ENCODE measurements at regions not wholly inside any gene's neighbourhood (a gene's known extent, or its start where the extent isn't known, plus 50 kb on each side); places are given as distances from the start of the nearest gene placed in this dataset.
A peak's percentile ranks its signal among the peaks of the same experiment; 100 is the strongest.

- no peak for DNase-seq (ENCODE audit: low read depth)
Observed at GRCh38 chr5:136811086-136811485, 445.7 kb upstream of the TRPC7 start.

GRCh38 chr5:136810261-136810801, 445.0 kb upstream of the TRPC7 start:
- peak; percentile 9 for DNase-seq (ENCODE audit: low read depth)

- no peak for DNase-seq (ENCODE audit: low read depth)
Observed at GRCh38 chr5:136809382-136809781, 444.0 kb upstream of the TRPC7 start.

- DNase-seq (ENCODE audit: low read depth), result no peak
Observed at GRCh38 chr5:136808756-136809155, 443.4 kb upstream of the TRPC7 start.

GRCh38 chr5:136805466-136805865, 440.1 kb upstream of the TRPC7 start:
- DNase-seq (ENCODE audit: low read depth), result no peak

GRCh38 chr5:136802383-136802782, 437.0 kb upstream of the TRPC7 start:
- DNase-seq (ENCODE audit: low read depth), result no peak

GRCh38 chr5:136799806-136800372, 434.5 kb upstream of the TRPC7 start:
- no peak for DNase-seq (ENCODE audit: low read depth)

- DNase-seq (ENCODE audit: low read depth), result no peak
Observed at GRCh38 chr5:136793300-136793699, 428.0 kb upstream of the TRPC7 start.

GRCh38 chr5:136781464-136781863, 416.1 kb upstream of the TRPC7 start:
- DNase-seq (ENCODE audit: low read depth), result peak; percentile 12

GRCh38 chr5:136780518-136780917, 415.2 kb upstream of the TRPC7 start:
- DNase-seq (ENCODE audit: low read depth), result no peak

GRCh38 chr5:136776022-136776927, 410.9 kb upstream of the TRPC7 start:
- DNase-seq (ENCODE audit: low read depth), result no peak

- DNase-seq (ENCODE audit: low read depth), result no peak
Observed at GRCh38 chr5:136772491-136772890, 407.1 kb upstream of the TRPC7 start.

GRCh38 chr5:136769900-136770684, 404.7 kb upstream of the TRPC7 start:
- peak; percentile 59 for DNase-seq (ENCODE audit: low read depth)

- DNase-seq (ENCODE audit: low read depth), result no peak
Observed at GRCh38 chr5:136769093-136769492, 403.7 kb upstream of the TRPC7 start.

- no peak for DNase-seq (ENCODE audit: low read depth)
Observed at GRCh38 chr5:136768457-136768856, 403.1 kb upstream of the TRPC7 start.

- no peak for DNase-seq (ENCODE audit: low read depth)
Observed at GRCh38 chr5:136766456-136766855, 401.1 kb upstream of the TRPC7 start.

GRCh38 chr5:136764601-136765000, 399.3 kb upstream of the TRPC7 start:
- DNase-seq (ENCODE audit: low read depth), result no peak

- DNase-seq (ENCODE audit: low read depth), result no peak
Observed at GRCh38 chr5:136763548-136763947, 398.2 kb upstream of the TRPC7 start.

- DNase-seq (ENCODE audit: low read depth), result no peak
Observed at GRCh38 chr5:136754216-136754615, 388.9 kb upstream of the TRPC7 start.

GRCh38 chr5:136750224-136750862, 385.0 kb upstream of the TRPC7 start:
- no peak for DNase-seq (ENCODE audit: low read depth)

GRCh38 chr5:136749016-136749415, 383.7 kb upstream of the TRPC7 start:
- no peak for DNase-seq (ENCODE audit: low read depth)

GRCh38 chr5:136743052-136743451, 377.7 kb upstream of the TRPC7 start:
- no peak for DNase-seq (ENCODE audit: low read depth)
